ENCODE measurements at regions not wholly inside any gene's neighbourhood (a gene's known extent, or its start where the extent isn't known, plus 50 kb on each side); places are given as distances from the start of the nearest gene placed in this dataset.

DNA sequence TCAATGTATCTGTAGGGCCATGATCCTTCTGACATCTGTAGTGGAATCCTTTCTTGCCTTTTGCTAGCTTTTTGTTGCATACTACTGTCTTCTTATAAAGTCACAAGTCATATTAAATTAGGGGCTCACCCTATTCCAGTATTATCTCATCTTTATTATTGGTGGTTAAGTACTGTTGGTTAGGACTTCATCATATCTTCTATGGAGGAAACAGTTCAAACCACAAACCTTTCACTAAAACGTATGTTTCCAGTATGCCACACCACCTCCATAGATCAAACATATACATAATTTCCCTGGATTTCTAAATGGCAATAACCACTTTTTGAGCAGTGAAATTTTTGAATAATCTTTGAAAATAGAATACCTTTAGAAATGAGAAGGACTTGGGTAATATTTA lies 62.8 kb upstream of the PCDH9 start:
- TF ChIP-seq, protein P1, sequence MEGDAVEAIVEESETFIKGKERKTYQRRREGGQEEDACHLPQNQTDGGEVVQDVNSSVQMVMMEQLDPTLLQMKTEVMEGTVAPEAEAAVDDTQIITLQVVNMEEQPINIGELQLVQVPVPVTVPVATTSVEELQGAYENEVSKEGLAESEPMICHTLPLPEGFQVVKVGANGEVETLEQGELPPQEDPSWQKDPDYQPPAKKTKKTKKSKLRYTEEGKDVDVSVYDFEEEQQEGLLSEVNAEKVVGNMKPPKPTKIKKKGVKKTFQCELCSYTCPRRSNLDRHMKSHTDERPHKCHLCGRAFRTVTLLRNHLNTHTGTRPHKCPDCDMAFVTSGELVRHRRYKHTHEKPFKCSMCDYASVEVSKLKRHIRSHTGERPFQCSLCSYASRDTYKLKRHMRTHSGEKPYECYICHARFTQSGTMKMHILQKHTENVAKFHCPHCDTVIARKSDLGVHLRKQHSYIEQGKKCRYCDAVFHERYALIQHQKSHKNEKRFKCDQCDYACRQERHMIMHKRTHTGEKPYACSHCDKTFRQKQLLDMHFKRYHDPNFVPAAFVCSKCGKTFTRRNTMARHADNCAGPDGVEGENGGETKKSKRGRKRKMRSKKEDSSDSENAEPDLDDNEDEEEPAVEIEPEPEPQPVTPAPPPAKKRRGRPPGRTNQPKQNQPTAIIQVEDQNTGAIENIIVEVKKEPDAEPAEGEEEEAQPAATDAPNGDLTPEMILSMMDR (IDR thresholded peaks at IDR 0.05; ENCODE audit: insufficient read depth, low read depth, low read length), result no peak
- no peak for TF ChIP-seq EZH2 (IDR thresholded peaks at IDR 0.05; ENCODE audit: insufficient read depth, low read length)
